ENCODE measurements at regions not wholly inside any gene's neighbourhood (a gene's known extent, or its start where the extent isn't known, plus 50 kb on each side); places are given as distances from the start of the nearest gene placed in this dataset.

- H3K4me3 ChIP-seq (ENCODE audit: low read depth, low read length): no peak overlapping the region
Observed at GRCh38 chr17:77454242-77455095, 313.7 kb downstream of the SEC14L1 start.

- no peak overlapping the region for H3K4me3 ChIP-seq (ENCODE audit: low read depth, low read length)
Observed at GRCh38 chr17:77455111-77455890, 314.5 kb downstream of the SEC14L1 start.

GRCh38 chr17:77455891-77456260 is 315.1 kb downstream of the SEC14L1 start:
- H3K4me3 ChIP-seq (ENCODE audit: low read depth, low read length): no peak overlapping the region

- H3K4me3 ChIP-seq (ENCODE audit: low read depth, low read length): no peak overlapping the region
Observed at GRCh38 chr17:77456271-77456950, 315.6 kb downstream of the SEC14L1 start.

- H3K4me3 ChIP-seq (ENCODE audit: low read depth, low read length): no peak overlapping the region
Observed at GRCh38 chr17:77456951-77457548, 316.3 kb downstream of the SEC14L1 start.

- no peak overlapping the region for H3K4me3 ChIP-seq (ENCODE audit: low read depth, low read length)
Observed at GRCh38 chr17:77457572-77458201, 316.9 kb downstream of the SEC14L1 start.

- no peak overlapping the region for H3K4me3 ChIP-seq (ENCODE audit: low read depth, low read length)
Observed at GRCh38 chr17:77458202-77459017, 317.6 kb downstream of the SEC14L1 start.

GRCh38 chr17:77459018-77459755 is 318.4 kb downstream of the SEC14L1 start:
- no peak overlapping the region for H3K4me3 ChIP-seq (ENCODE audit: low read depth, low read length)

GRCh38 chr17:77460514-77461046 is 319.8 kb downstream of the SEC14L1 start:
- H3K4me3 ChIP-seq (ENCODE audit: low read depth, low read length): no peak overlapping the region

GRCh38 chr17:77461277-77462057 is 320.7 kb downstream of the SEC14L1 start:
- no peak overlapping the region for H3K4me3 ChIP-seq (ENCODE audit: low read depth, low read length)

- no peak overlapping the region for H3K4me3 ChIP-seq (ENCODE audit: low read depth, low read length)
Observed at GRCh38 chr17:77462090-77462489, 321.3 kb downstream of the SEC14L1 start.

GRCh38 chr17:77462553-77463497 is 322.1 kb downstream of the SEC14L1 start:
- H3K4me3 ChIP-seq (ENCODE audit: low read depth, low read length): no peak overlapping the region

- H3K4me3 ChIP-seq (ENCODE audit: low read depth, low read length): no peak overlapping the region
Observed at GRCh38 chr17:77464988-77465357, 324.2 kb downstream of the SEC14L1 start.

GRCh38 chr17:77465358-77466041 is 324.7 kb downstream of the SEC14L1 start:
- no peak overlapping the region for H3K4me3 ChIP-seq (ENCODE audit: low read depth, low read length)

- no peak overlapping the region for H3K4me3 ChIP-seq (ENCODE audit: low read depth, low read length)
Observed at GRCh38 chr17:77466140-77466539, 325.4 kb downstream of the SEC14L1 start.

GRCh38 chr17:77466596-77467223 is 325.9 kb downstream of the SEC14L1 start:
- no peak overlapping the region for H3K4me3 ChIP-seq (ENCODE audit: low read depth, low read length)
